Esophagus squamous epithelium (tissue), 5 donors: ENCODE measurements at regions not wholly inside any gene's neighbourhood (a gene's known extent, or its start where the extent isn't known, plus 50 kb on each side); places are given as distances from the start of the nearest gene placed in this dataset.

Source experiments
- DNase-seq: peaks from one replicate; lab custom pipeline; 2025; lab: John Stamatoyannopoulos, UW
- H3K27ac ChIP-seq, 4 donors: fragments of 200-600 bp; sonication (generic); one replicate each; pipeline ENCODE4 v1.5.1; 2016 to 2019; ENCODE audit warnings: mild to moderate bottlenecking in 1 of 4
- H3K27me3 ChIP-seq, 4 donors: fragments of 200-600 bp; sonication (generic); 1 replicate in 3 of 4; 2 replicates in 1 of 4; pipeline versions ENCODE4 v1.5.1 to v1.6.0; 2017 to 2021; ENCODE audit warnings: antibody characterized with exemption in 1 of 4
- H3K36me3 ChIP-seq, 3 donors: fragments of 200-600 bp; sonication (generic); one replicate each; pipeline ENCODE4 v1.5.1; 2016 to 2019
- H3K4me1 ChIP-seq, 3 donors: fragments of 200-600 bp; sonication (generic); one replicate each; pipeline ENCODE4 v1.5.1; 2017 to 2019
- H3K4me3 ChIP-seq, 4 donors: fragments of 200-600 bp; sonication (generic); 1 replicate in 3 of 4; 2 replicates in 1 of 4; pipeline ENCODE4 v1.5.1; 2016 to 2019; ENCODE audit warnings: mild to moderate bottlenecking in 2 of 4, moderate library complexity in 1 of 4
- H3K9me3 ChIP-seq, 3 donors: fragments of 200-600 bp; sonication (generic); one replicate each; pipeline ENCODE4 v1.5.1; 2016 to 2019
- CTCF ChIP-seq, 6 experiments: fragments of 450-650 bp in 4 of 6; fragments of 200-600 bp in 2 of 6; sonication (generic) in 2 of 6; IDR thresholded peaks; one replicate each; pipeline ENCODE4 v1.5.1; 2016 to 2019; ENCODE audit warnings: antibody characterized with exemption in 6 of 6, mild to moderate bottlenecking in 4 of 6, moderate library complexity in 4 of 6
- POLR2A ChIP-seq, 4 donors: fragments of 450-650 bp; IDR thresholded peaks; one replicate each; pipeline ENCODE4 v1.6.1; 2017; ENCODE audit warnings: antibody characterized with exemption in 4 of 4, mild to moderate bottlenecking in 4 of 4, moderate library complexity in 3 of 4
- WGBS, 2 donors: methylation state at CpG; one replicate each; pipeline ENCODE4 v1.1.5; 2018; 5-methylcytosine and 5-hydroxymethylcytosine counted together
- intact Hi-C: fragments of 100-400 bp; cut with DNase I; formaldehyde crosslinking; loops from one replicate; pipeline ENCODE4 v1.15.0; 2022
- donor health status: DM: yes; HTN: yes; CAD: no.

GRCh38 chr7:124168616-124169015, 135.7 kb upstream of the TMEM229A start:
- Histone ChIP-seq H3K27me3 (no peaks in the 10 kb centered on the region), H3K4me1 (no peaks in the 10 kb centered on the region), H3K9me3 (no peaks in the 10 kb centered on the region), H3K27ac (no peak overlapping the region), H3K4me3 (no peak overlapping the region), H3K36me3 (no peaks in the 10 kb centered on the region)
- intact Hi-C loops: no loop called here
- no peak for TF ChIP-seq POLR2A (IDR thresholded peaks at IDR 0.05)
- no peak for TF ChIP-seq CTCF (IDR thresholded peaks at IDR 0.05)
- 63 to 71% methylated on average over 2 of the region's 2 CpGs for WGBS, 2 donors
- DNase-seq: no peak

GRCh38 chr7:124162667-124163066, 129.8 kb upstream of the TMEM229A start:
- Histone ChIP-seq H3K9me3 (no peaks in the 10 kb centered on the region), H3K36me3 (no peaks in the 10 kb centered on the region), H3K4me1 (no peaks in the 10 kb centered on the region), H3K27ac (no peak overlapping the region), H3K27me3 (no peaks in the 10 kb centered on the region), H3K4me3 (no peak overlapping the region)
- DNase-seq: no peak
- intact Hi-C loops: no loop called here
- TF ChIP-seq CTCF (IDR thresholded peaks at IDR 0.05): no peak
- no peak for TF ChIP-seq POLR2A (IDR thresholded peaks at IDR 0.05)

- WGBS, 2 donors: 31 to 35% methylated on average over 3 of the region's 3 CpGs
- H3K27me3 ChIP-seq: no peaks in the 10 kb centered on the region
- intact Hi-C loops: loop anchor here (10.0 kb wide), 1 partner anchor 629 kb away; no protein-coding TSS in a partner anchor
- H3K9me3 ChIP-seq: no peaks in the 10 kb centered on the region
- TF ChIP-seq POLR2A (IDR thresholded peaks at IDR 0.05) (no peak), CTCF (IDR thresholded peaks at IDR 0.05) (peak; percentile 15 to 55 (median 27))
- no peak overlapping the region for H3K27ac ChIP-seq
- no peak for DNase-seq
- no peaks in the 10 kb centered on the region for H3K4me1 ChIP-seq
- no peaks in the 10 kb centered on the region for H3K36me3 ChIP-seq
- no peak overlapping the region for H3K4me3 ChIP-seq
Measured at GRCh38 chr7:124155432-124156022, 122.7 kb upstream of the TMEM229A start.

GRCh38 chr7:124152859-124153692, 120.2 kb upstream of the TMEM229A start:
- Histone ChIP-seq H3K4me3 (no peak overlapping the region), H3K27ac (no peak overlapping the region), H3K9me3 (no peaks in the 10 kb centered on the region), H3K4me1 (no peaks in the 10 kb centered on the region), H3K36me3 (no peaks in the 10 kb centered on the region), H3K27me3 (no peaks in the 10 kb centered on the region)
- no peak for DNase-seq
- intact Hi-C loops: loop anchor here (10.0 kb wide), 1 partner anchor 632 kb away; no protein-coding TSS in a partner anchor
- TF ChIP-seq CTCF (IDR thresholded peaks at IDR 0.05): peak in 1 of 6 experiments; percentile 40
- TF ChIP-seq POLR2A (IDR thresholded peaks at IDR 0.05): no peak
- 73 to 100% methylated on average over 1 of the region's 1 CpG for WGBS, 2 donors

GRCh38 chr7:124137664-124138063, 104.8 kb upstream of the TMEM229A start:
- no peaks in the 10 kb centered on the region for H3K4me1 ChIP-seq
- H3K9me3 ChIP-seq: no peaks in the 10 kb centered on the region
- H3K36me3 ChIP-seq: no peaks in the 10 kb centered on the region
- TF ChIP-seq CTCF (IDR thresholded peaks at IDR 0.05): no peak
- no peak for TF ChIP-seq POLR2A (IDR thresholded peaks at IDR 0.05)
- H3K27ac ChIP-seq: no peak overlapping the region
- H3K27me3 ChIP-seq: no peaks in the 10 kb centered on the region
- intact Hi-C loops: no loop called here
- WGBS, 2 donors: 52 to 56% methylated on average over 1 of the region's 1 CpG
- DNase-seq: no peak
- H3K4me3 ChIP-seq: no peak overlapping the region
